SK-N-SH treated with all-trans-retinoic acid at 6 μM for 48 hours (cell line): ENCODE measurements at regions not wholly inside any gene's neighbourhood (a gene's known extent, or its start where the extent isn't known, plus 50 kb on each side); places are given as distances from the start of the nearest gene placed in this dataset.

Experiments used
- CREB5 ChIP-seq: fragments of 250-450 bp; sonication (Bioruptor Pico); IDR thresholded peaks from 2 replicates; pipeline ENCODE4 v1.5.1; 2020; ENCODE audit warnings: low read depth, mild to moderate bottlenecking, moderate library complexity
- CSRNP3 ChIP-seq: fragments of 250-450 bp; sonication (Bioruptor Pico); IDR thresholded peaks from 2 replicates; pipeline ENCODE4 v1.5.1; 2021; ENCODE audit warnings: mild to moderate bottlenecking, moderate library complexity
- ESRRG ChIP-seq: fragments of 250-450 bp; sonication (Bioruptor Pico); IDR thresholded peaks from 2 replicates; pipeline ENCODE4 v1.6.1; 2021; ENCODE audit warnings: mild to moderate bottlenecking
- GLIS3 ChIP-seq: fragments of 250-450 bp; sonication (Bioruptor Pico); IDR thresholded peaks from 2 replicates; pipeline ENCODE4 v1.5.0; 2020; ENCODE audit warnings: mild to moderate bottlenecking, moderate library complexity
- OSR1 ChIP-seq: fragments of 250-450 bp; sonication (Bioruptor Pico); IDR thresholded peaks from 2 replicates; pipeline ENCODE4 v1.8.0; 2022; ENCODE audit warnings: moderate library complexity, mild to moderate bottlenecking, inconsistent platforms
- RARB ChIP-seq: fragments of 250-450 bp; sonication (Bioruptor Pico); IDR thresholded peaks from 2 replicates; pipeline ENCODE4 v1.8.0; 2021; ENCODE audit warnings: mild to moderate bottlenecking, moderate library complexity
- TCF4 ChIP-seq: fragments of 250-450 bp; sonication (Bioruptor Pico); IDR thresholded peaks from 2 replicates; pipeline ENCODE4 v1.8.0; 2021; ENCODE audit warnings: mild to moderate bottlenecking, moderate library complexity, borderline replicate concordance
- TOX ChIP-seq: fragments of 250-450 bp; sonication (Bioruptor Pico); IDR thresholded peaks from 2 replicates; pipeline ENCODE4 v1.8.0; 2021; ENCODE audit warnings: mild to moderate bottlenecking, moderate library complexity, borderline replicate concordance
- TSHZ2 ChIP-seq: fragments of 250-450 bp; sonication (Bioruptor Pico); IDR thresholded peaks from 2 replicates; pipeline ENCODE4 v1.5.0; 2020; ENCODE audit warnings: mild to moderate bottlenecking, moderate library complexity
- ZFP30 ChIP-seq: fragments of 450-650 bp; formaldehyde crosslinking; IDR thresholded peaks from 2 replicates; pipeline ENCODE4 v1.5.0; 2022; ENCODE audit warnings: mild to moderate bottlenecking, moderate library complexity
- ZNF565 ChIP-seq: fragments of 450-650 bp; formaldehyde crosslinking; conservative IDR thresholded peaks from 2 replicates; pipeline ENCODE4 v1.5.0; 2020; ENCODE audit warnings: low read depth, mild to moderate bottlenecking, moderate library complexity
- ZNF8 ChIP-seq: fragments of 450-650 bp; formaldehyde crosslinking; IDR thresholded peaks from 2 replicates; pipeline ENCODE4 v1.5.0; 2020; ENCODE audit warnings: mild to moderate bottlenecking, moderate library complexity
- TF ChIP-seq, protein P1 (sequence below): fragments of 250-450 bp; sonication (Bioruptor Pico); IDR thresholded peaks from 2 replicates; pipeline ENCODE4 v1.8.0; 2020; ENCODE audit warnings: mild to moderate bottlenecking, moderate library complexity, borderline replicate concordance

- TF ChIP-seq CSRNP3 (CRISPR knock-in tag), result no peak
- no peak for TF ChIP-seq OSR1 (CRISPR knock-in tag)
- TF ChIP-seq ZFP30 (CRISPR knock-in tag), result no peak
- TF ChIP-seq ZNF565 (CRISPR knock-in tag), result no peak
- TF ChIP-seq TSHZ2 (CRISPR knock-in tag), result no peak
- TF ChIP-seq, protein P1, sequence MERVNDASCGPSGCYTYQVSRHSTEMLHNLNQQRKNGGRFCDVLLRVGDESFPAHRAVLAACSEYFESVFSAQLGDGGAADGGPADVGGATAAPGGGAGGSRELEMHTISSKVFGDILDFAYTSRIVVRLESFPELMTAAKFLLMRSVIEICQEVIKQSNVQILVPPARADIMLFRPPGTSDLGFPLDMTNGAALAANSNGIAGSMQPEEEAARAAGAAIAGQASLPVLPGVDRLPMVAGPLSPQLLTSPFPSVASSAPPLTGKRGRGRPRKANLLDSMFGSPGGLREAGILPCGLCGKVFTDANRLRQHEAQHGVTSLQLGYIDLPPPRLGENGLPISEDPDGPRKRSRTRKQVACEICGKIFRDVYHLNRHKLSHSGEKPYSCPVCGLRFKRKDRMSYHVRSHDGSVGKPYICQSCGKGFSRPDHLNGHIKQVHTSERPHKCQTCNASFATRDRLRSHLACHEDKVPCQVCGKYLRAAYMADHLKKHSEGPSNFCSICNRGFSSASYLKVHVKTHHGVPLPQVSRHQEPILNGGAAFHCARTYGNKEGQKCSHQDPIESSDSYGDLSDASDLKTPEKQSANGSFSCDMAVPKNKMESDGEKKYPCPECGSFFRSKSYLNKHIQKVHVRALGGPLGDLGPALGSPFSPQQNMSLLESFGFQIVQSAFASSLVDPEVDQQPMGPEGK, result no peak
- no peak for TF ChIP-seq RARB
- no peak for TF ChIP-seq TOX
- no peak for TF ChIP-seq TCF4
- no peak for TF ChIP-seq GLIS3 (CRISPR knock-in tag)
- no peak for TF ChIP-seq CREB5 (CRISPR knock-in tag)
- no peak for TF ChIP-seq ESRRG (CRISPR knock-in tag)
- no peak for TF ChIP-seq ZNF8 (CRISPR knock-in tag)
Observed at GRCh38 chr6:109877028-109878004, 100.8 kb upstream of the GPR6 start.
